ENCODE measurements at regions not wholly inside any gene's neighbourhood (a gene's known extent, or its start where the extent isn't known, plus 50 kb on each side); places are given as distances from the start of the nearest gene placed in this dataset.

DNA sequence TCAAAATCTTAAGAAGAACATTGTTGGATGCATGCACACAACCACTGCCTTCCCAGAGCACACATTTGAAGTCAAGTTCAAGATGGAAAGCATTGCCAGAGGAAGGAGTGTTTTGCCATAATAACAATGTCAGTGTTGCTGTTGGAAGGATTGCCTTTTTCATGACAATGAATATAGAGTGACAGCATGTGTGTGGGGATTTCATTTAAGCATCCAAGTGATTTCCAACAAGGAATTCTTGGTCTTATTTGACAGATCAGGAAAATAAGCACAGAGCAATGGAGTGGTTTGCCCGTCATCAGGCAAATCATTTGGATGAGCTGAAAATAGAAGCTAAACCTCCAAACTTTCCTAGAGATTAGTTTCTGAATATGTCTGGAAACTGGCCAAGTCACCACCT is 140.0 kb upstream of the RAI14 start:
- Histone ChIP-seq H3K4me1 (ENCODE audit: insufficient read depth, low read length) (0 out of 2 replicates have a peak, but pooled peaks cover 3% of the 10 kb centered on the region), H3K9me3 (ENCODE audit: control insufficient read depth, insufficient read depth, low read length) (no peaks in the 10 kb centered on the region), H3K9ac (ENCODE audit: low read depth, low read length) (no peak overlapping the region), H3K36me3 (ENCODE audit: insufficient read depth, low read length) (no peaks in the 10 kb centered on the region)

DNA sequence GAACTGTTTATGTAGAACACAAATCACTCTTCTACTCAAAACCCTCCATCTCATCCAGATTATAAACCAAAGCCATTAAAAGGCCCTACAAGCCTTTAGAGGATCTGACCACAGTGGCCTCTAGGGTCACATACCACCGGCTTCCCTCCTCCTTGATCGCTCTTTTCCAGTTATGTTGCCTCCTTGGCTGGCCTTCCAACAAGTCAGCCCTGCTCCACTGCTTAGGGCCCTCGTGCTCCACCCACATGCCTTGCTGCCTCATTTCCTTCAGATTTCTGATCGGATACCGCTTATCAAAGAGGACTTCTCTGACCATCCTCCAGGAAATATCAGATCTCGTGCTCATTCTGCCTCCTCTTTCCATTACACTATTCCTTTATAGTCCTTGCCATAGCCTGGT is 139.4 kb upstream of the RAI14 start:
- Histone ChIP-seq H3K36me3 (ENCODE audit: insufficient read depth, low read length) (no peaks in the 10 kb centered on the region), H3K4me1 (ENCODE audit: insufficient read depth, low read length) (peaks cover 6% of the 10 kb centered on the region), H3K9me3 (ENCODE audit: control insufficient read depth, insufficient read depth, low read length) (no peaks in the 10 kb centered on the region), H3K9ac (ENCODE audit: low read depth, low read length) (no peak overlapping the region)

DNA sequence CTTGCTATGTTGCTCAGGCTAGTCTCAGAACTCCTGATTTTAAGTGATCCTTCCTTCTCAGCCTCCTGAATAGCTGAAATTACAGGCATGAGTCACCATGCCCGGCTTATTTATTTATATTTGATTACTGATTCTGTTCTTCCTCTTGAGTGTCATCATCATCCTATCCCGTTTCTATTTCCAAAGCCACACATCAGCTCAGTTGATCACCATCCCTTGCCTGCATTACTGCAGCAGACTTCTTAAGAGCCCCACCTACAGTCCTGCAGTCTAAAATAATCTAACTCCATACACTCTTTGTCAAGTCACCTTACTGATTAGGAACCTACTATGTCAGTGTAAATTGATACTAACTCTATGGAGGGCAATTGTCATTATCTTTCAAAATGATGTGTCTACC is 138.9 kb upstream of the RAI14 start:
- Histone ChIP-seq H3K9me3 (ENCODE audit: control insufficient read depth, insufficient read depth, low read length) (no peaks in the 10 kb centered on the region), H3K9ac (ENCODE audit: low read depth, low read length) (no peak overlapping the region), H3K4me1 (ENCODE audit: insufficient read depth, low read length) (peaks cover 9% of the 10 kb centered on the region), H3K36me3 (ENCODE audit: insufficient read depth, low read length) (no peaks in the 10 kb centered on the region)

DNA sequence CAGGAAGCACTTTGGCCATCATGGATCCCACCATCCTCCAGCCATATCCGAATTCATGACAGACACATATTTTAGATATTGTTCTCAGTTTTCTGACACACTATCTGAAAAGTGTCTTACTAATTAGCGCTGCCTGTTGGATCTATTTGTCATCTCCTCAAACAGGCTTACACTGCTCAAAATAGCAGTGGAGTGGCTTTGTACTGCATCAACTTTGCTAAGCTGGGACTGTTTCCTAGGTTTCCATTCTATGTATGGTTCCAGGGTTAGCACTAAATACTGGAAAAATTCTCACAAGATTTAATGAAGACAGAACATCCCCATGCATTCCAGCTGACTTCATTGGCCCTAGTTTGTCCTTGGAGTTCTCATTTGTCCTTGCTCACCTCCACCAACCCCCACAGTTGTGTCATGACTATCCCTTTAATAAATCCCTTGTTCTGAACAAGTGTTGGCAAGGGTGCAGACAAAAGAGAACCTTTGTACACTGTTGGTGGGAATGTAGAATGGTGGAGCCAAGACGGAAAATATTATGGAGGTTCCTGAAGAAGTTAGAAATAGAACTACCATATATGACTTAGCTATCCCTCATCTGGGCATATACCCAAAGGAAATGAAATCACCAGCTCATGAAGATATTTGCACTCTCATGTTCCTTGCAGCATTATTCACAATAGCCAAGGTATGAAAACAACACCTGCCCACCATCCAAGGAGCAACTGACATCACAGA is 136.5 kb upstream of the RAI14 start:
- no peaks in the 10 kb centered on the region for H3K36me3 ChIP-seq (ENCODE audit: insufficient read depth, low read length)
- H3K9ac ChIP-seq (ENCODE audit: low read depth, low read length) = no peak overlapping the region
- no peaks in the 10 kb centered on the region for H3K9me3 ChIP-seq (ENCODE audit: control insufficient read depth, insufficient read depth, low read length)
- H3K4me1 ChIP-seq (ENCODE audit: insufficient read depth, low read length) = peaks cover 18% of the 10 kb centered on the region

DNA sequence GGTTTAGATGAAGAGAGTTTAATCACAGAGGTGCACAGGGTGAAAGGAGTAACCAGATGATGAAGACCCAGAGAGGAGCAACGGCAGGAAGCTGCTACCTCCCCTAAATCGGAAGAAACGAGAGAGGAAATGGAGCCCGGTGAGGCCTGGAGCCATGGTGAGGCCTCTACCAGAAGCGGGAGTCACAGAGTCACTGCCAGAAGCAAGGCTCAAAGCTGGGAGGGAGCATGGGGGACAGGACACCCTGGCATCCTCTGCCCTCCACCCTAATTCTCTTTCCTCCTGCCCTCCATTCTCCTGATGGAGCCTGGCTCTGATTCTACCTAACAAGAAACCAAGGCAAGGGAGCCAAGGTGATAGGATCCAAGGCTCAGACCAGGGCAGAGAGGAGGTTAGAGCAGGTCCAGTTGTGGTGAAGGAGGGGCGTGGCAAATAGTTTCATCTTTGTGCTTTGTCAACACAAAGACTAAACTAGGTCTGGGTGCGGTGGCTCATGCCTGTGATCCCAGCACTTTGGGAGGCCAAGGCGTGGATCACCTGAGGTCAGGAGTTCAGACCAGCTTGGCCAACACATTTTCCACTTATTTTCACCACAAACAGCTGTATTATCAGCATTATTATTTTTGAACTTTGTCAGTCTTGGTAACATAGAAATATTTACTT is 134.4 kb upstream of the RAI14 start:
- no peaks in the 10 kb centered on the region for H3K36me3 ChIP-seq (ENCODE audit: insufficient read depth, low read length)
- no peak overlapping the region for H3K9ac ChIP-seq (ENCODE audit: low read depth, low read length)
- peaks cover 18% of the 10 kb centered on the region for H3K4me1 ChIP-seq (ENCODE audit: insufficient read depth, low read length)

DNA sequence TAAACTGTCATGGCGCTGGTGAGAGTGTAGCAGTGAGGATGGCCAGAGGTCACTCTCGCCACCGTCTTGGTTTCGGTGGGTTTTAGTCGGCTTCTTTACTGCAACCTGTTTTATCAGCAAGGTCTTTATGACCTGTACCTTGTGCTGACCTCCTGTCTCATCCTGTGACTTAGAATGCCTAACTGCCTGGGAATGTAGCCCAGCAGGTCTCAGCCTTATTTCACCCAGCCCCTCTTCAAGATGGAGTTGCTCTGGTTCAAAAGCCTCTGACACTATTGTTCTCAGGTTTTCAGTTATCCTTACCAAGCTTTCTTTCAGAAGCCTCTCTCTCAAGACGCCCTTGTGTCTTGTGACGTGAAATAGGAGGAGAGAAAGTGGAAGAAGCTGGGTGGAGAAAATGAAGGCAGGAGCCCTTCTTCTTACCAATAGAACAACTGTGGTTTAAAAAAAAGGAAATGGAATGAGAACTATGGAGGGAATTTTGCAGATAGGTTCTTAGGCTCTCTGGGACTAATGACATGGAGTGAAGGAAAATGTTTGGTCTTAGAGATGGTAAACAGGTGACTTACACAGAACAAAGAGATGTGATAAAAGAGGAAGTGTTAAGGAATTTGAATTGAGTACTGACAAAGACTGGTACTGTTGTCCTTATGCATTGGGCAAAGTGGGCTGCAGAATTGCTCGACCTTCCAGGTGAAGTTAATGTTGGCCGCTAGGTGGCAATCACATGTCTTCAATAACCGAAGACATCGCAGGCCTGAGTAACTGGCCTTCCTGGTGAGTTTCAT is 133.3 kb upstream of the RAI14 start:
- H3K9me3 ChIP-seq (ENCODE audit: control insufficient read depth, insufficient read depth, low read length) = no peaks in the 10 kb centered on the region
- peaks cover 18% of the 10 kb centered on the region for H3K4me1 ChIP-seq (ENCODE audit: insufficient read depth, low read length)
- H3K36me3 ChIP-seq (ENCODE audit: insufficient read depth, low read length) = no peaks in the 10 kb centered on the region
- H3K9ac ChIP-seq (ENCODE audit: low read depth, low read length) = no peak overlapping the region

More for the DNA sequence above, 134.4 kb upstream of the RAI14 start:
- H3K9me3 ChIP-seq (ENCODE audit: control insufficient read depth, insufficient read depth, low read length) = no peaks in the 10 kb centered on the region

DNA sequence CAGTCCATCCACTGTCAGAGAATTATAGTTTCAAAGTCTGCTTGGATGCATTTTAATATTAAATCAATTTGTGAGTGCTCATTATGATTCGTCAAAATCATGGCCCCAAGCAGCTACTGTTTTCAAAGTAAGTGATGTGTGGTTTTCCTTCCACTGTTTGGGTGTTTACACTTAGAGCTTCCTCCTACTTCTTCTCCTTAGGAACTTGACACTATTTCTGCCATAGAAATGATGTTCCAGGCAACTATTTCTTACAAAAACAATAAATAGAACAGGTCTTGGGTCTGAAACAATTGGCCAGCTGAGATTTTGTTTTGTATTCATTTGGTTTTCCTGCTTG is 132.8 kb upstream of the RAI14 start:
- Histone ChIP-seq H3K4me1 (ENCODE audit: insufficient read depth, low read length) (peaks cover 18% of the 10 kb centered on the region), H3K9ac (ENCODE audit: low read depth, low read length) (no peak overlapping the region), H3K9me3 (ENCODE audit: control insufficient read depth, insufficient read depth, low read length) (no peaks in the 10 kb centered on the region), H3K36me3 (ENCODE audit: insufficient read depth, low read length) (no peaks in the 10 kb centered on the region)

DNA sequence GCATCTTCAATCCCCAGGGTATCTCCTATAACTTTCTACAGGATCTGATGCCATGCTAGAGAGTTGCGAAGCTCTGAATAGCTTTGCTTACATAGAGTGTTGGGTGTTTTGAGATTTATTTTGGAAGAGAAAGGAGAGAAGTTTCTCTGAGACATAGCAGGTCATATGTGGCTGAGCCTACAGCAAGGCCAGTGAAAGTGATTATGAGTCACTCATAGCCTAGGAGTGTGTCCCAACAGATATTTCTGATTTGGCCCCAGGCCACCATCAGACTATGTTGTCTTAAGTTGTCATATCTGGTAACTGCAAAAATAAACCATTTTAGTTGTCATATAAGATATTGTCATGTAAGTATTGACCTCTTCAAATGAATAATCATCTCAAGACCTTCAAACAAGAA is 132.0 kb upstream of the RAI14 start:
- Histone ChIP-seq H3K9me3 (ENCODE audit: control insufficient read depth, insufficient read depth, low read length) (no peaks in the 10 kb centered on the region), H3K9ac (ENCODE audit: low read depth, low read length) (no peak overlapping the region), H3K4me1 (ENCODE audit: insufficient read depth, low read length) (peaks cover 18% of the 10 kb centered on the region), H3K36me3 (ENCODE audit: insufficient read depth, low read length) (no peaks in the 10 kb centered on the region)

DNA sequence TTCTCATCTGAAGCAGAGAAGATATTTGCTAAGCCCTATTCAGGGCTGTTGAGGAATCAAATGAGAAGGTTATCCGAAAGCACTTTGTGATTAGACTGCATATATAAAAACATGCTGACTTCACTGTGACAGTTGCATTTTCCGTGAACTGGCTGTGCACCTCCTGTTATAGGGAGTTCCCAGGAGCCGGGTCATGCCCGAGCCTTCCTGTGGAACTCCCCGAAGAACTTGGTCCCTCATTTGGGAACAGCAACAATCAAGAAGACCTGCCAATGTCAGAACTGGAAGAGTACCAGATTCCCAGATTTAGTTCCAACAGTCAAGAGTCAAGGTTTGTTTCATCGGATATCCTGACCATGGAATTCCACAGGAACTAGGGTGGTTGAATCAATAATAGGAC is 130.4 kb upstream of the RAI14 start:
- peaks cover 18% of the 10 kb centered on the region for H3K4me1 ChIP-seq (ENCODE audit: insufficient read depth, low read length)
- no peak overlapping the region for H3K9ac ChIP-seq (ENCODE audit: low read depth, low read length)
- H3K9me3 ChIP-seq (ENCODE audit: control insufficient read depth, insufficient read depth, low read length) = no peaks in the 10 kb centered on the region
- H3K36me3 ChIP-seq (ENCODE audit: insufficient read depth, low read length) = no peaks in the 10 kb centered on the region

DNA sequence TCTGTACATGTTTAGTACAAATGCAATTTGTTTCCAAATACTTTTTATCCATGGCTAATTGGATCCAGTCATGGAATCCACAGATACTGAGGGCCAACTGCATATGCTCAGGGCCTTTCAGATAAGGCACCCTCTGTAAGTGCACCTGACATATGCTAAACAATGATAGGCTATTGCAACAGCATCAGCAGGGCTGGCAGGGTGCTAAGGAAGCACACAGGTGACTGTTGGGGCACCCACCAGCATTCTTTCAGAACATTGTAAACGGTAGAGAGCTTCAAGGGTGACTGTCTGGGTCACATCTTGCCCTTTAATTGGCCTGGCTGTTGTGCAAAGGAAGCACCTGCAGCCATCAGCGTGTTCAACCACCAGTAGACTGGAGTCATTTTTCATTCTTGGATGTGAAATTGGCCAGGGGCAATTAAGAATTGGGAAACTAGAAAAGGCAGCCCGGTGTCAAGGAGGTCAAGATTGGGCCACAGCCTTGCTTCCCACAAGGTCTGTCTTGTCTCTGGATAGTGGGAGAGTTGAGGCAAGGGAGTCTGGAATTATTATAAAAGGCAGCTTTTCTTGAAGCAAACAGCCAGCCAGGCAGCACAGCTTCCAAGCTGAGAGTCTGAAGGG is 129.3 kb upstream of the RAI14 start:
- no peak overlapping the region for H3K9ac ChIP-seq (ENCODE audit: low read depth, low read length)
- no peaks in the 10 kb centered on the region for H3K9me3 ChIP-seq (ENCODE audit: control insufficient read depth, insufficient read depth, low read length)
- peaks cover 14% of the 10 kb centered on the region for H3K4me1 ChIP-seq (ENCODE audit: insufficient read depth, low read length)
- H3K36me3 ChIP-seq (ENCODE audit: insufficient read depth, low read length) = no peaks in the 10 kb centered on the region

DNA sequence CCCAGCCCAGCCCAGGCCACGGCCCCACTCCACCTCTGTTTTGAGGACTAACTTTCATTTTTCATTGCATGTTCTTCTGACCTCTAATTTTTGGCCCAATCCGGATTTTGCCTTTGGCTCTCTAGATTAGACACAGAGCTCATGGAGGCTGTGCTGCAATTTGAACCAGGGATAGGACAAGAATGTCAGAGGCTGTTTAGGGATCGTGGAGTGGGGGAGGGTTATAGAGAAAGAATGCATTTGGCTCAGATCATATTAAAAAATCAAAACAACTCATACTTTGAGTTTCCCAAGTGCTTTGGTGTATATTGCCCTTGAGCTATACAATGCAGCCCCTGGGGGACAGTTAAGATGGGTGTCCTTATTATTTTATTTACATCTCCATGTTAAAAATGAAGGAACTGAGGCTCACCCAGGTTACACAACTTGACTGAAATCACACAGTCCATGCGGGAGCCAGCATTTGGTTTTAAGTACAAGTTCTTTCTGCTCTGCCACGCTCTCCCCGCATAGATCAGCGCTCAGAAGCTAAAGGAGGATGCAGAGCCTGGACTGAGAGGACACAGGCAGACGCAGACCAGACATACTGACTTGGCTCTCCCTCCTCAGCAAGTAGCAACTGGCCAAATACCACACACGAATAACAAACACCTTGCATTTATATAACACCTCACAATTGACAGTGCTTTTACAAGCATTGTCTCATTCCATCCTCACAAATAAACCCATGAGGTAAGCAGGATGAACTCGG is 126.4 kb upstream of the RAI14 start:
- Histone ChIP-seq H3K9ac (ENCODE audit: low read depth, low read length) (no peak overlapping the region), H3K36me3 (ENCODE audit: insufficient read depth, low read length) (no peaks in the 10 kb centered on the region), H3K4me1 (ENCODE audit: insufficient read depth, low read length) (no peaks in the 10 kb centered on the region), H3K9me3 (ENCODE audit: control insufficient read depth, insufficient read depth, low read length) (no peaks in the 10 kb centered on the region)

DNA sequence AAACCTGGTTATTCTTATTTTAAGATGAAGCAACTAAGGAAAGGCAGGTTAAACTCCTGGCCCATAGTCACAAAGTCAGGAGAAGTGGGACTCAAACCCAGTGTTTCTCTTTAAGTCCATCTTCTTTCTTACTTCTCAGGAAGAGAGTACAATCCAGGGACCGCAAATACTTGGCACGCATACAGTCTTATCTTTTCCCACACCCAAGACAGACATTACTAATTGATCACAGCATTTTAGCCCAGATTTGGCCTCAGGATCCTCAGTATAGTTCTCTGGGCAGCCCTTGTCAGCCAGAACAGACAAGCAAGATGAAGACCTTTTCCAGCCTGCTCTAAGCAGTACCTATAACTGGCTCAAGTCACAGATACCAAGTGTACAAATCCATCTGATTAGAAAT is 125.5 kb upstream of the RAI14 start:
- H3K9me3 ChIP-seq (ENCODE audit: control insufficient read depth, insufficient read depth, low read length) = no peaks in the 10 kb centered on the region
- no peak overlapping the region for H3K9ac ChIP-seq (ENCODE audit: low read depth, low read length)
- H3K36me3 ChIP-seq (ENCODE audit: insufficient read depth, low read length) = no peaks in the 10 kb centered on the region
- no peaks in the 10 kb centered on the region for H3K4me1 ChIP-seq (ENCODE audit: insufficient read depth, low read length)

DNA sequence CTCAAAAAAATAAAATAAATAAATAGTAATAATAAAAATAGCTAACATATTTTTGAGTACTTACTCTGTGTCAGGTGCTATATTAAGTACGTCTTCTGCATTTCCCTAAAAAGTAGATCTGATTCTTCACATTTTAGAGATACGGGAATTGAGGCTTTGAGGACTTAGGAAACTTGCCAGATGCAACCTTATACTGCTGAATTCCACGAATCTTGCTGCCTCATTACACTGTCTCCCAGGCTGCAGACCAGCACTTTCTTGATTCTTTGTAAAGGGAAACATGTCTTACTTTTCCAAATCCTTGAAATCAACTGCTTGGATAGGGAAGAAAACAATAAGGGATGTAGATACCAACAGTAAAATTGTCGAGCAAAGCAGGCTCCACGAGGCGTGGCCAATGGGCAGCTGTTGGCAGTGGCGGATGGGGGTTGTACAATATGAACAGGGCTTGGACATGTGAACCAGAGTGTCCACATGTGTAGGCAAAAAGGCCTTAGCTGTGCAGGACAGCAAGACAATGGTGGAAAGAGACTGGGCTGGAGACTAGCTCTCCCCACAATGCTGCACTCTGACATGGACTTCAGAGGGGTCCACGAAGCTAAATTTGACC is 124.3 kb upstream of the RAI14 start:
- Histone ChIP-seq H3K9ac (ENCODE audit: low read depth, low read length) (no peak overlapping the region), H3K36me3 (ENCODE audit: insufficient read depth, low read length) (no peaks in the 10 kb centered on the region), H3K4me1 (ENCODE audit: insufficient read depth, low read length) (no peaks in the 10 kb centered on the region), H3K9me3 (ENCODE audit: control insufficient read depth, insufficient read depth, low read length) (no peaks in the 10 kb centered on the region)
